HG03097 (cell line): ENCODE measurements at regions not wholly inside any gene's neighbourhood (a gene's known extent, or its start where the extent isn't known, plus 50 kb on each side); places are given as distances from the start of the nearest gene placed in this dataset.
"Not testable (repeated sequence)": the region's sequence is repeated elsewhere in the genome, so short reads cannot be mapped to it uniquely, and the experiment has no call there.

ENCODE experiments used
- ATAC-seq: cut with Tn5 transposase; IDR thresholded peaks from one replicate; pipeline ENCODE4 v1.9.1; 2021; ENCODE audit not compliant: unreplicated experiment, low FRiP score

DNA sequence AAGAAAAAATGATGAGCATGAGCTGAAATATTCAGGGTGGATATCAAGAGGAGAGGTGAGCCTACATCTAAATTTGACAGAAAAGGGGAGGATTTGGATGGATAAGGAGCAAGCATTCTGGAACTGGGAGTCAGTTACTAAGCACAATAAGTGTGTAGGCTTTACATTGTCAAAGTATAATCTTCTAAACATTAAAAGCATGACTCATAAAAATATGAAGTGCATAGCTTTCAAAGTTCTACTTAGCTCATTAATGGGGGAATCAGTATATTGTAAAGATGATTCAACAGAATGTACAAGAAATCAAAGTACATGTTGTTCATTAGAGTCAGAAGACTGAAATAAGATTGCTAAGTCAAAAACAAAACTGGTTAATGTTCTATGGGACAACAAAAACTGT lies 248.0 kb upstream of the GAS1 start:
- no peak for ATAC-seq

- no peak for ATAC-seq
These were observed 250.2 kb upstream of the GAS1 start for GRCh38 chr9:87197349-87198130.

DNA sequence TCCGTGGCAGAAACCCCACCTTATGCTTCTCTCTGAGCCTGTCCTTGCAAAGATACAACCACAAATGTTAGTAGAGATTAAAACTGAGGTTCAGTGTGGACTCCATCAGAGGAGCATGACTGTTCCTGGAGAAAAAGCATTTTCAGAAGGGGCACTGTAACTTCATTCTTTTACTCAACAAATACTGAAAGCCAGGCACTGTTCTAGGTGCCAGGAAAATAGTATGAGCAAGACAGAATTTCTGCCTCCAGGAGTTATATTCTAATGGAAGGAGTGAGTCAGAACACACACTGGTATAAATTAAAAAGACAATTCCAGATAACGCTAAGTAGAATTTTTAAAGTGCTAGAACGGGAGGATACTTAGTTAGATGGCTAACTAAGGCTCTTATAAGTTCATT lies 251.4 kb upstream of the GAS1 start:
- no peak for ATAC-seq

GRCh38 chr9:87199278-87199677 lies 252.0 kb upstream of the GAS1 start:
- ATAC-seq = no peak

GRCh38 chr9:87199782-87200181 lies 252.5 kb upstream of the GAS1 start:
- ATAC-seq = no peak

GRCh38 chr9:87201351-87201751 lies 254.0 kb upstream of the GAS1 start:
- ATAC-seq = no peak

GRCh38 chr9:87206064-87206661 lies 258.9 kb upstream of the GAS1 start:
- ATAC-seq = no peak

DNA sequence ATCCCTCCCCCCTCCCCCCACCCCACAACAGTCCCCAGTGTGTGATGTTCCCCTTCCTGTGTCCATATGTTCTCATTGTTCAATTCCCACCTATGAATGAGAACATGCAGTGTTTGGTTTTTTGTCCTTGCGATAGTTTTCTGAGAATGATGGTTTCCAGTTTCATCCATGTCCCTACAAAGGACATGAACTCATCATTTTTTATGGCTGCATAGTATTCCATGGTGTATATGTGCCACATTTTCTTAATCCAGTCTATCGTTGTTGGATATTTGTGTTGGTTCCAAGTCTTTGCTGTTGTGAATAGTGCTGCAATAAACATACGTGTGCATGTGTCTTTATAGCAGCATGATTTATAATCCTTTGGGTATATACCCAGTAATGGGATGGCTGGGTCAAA lies 263.4 kb upstream of the GAS1 start:
- ATAC-seq = not testable (repeated sequence)

GRCh38 chr9:87211669-87212068 lies 264.4 kb upstream of the GAS1 start:
- no peak for ATAC-seq

DNA sequence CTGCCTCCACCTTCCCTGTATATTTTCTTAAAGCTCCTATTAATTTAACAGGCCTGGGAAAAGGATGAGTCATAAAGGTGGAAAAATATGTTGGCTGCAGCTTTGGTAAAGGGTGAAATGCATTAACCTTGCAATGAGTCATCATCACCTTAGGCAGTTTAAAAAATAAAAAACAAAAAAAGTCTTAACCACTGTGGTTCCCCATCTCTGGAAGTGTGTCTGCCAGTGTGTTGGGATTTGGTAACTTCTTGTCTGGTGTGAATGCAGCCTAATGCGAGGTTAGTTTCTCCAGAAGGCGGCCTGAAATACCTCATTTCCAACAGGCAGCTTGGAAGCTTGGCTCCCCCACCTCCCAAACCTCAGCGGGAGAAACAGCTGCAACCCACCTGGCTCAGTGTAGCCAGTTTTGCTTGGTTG lies 265.3 kb upstream of the GAS1 start:
- ATAC-seq = no peak

DNA sequence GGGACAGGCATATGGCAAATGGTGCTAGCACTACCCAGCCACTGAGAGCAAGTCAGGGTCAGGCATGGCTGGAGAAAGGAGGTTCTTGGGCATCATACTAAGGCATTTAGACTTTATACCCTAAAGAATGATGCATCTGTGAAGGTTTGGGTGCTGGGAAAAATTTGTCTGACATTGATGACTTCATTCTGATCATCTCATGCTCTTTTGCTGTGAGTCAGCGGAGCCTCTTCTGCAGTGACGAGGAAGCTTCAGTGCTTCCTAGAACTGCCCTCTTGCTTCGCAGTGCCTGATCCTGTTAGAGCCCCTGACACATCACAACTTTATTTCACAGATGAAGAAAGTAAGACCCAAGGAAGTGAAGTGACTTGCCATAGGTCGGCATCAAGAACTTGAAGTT lies 266.6 kb upstream of the GAS1 start:
- ATAC-seq = no peak

- no peak for ATAC-seq
These were observed 267.7 kb upstream of the GAS1 start for GRCh38 chr9:87214991-87215390.

DNA sequence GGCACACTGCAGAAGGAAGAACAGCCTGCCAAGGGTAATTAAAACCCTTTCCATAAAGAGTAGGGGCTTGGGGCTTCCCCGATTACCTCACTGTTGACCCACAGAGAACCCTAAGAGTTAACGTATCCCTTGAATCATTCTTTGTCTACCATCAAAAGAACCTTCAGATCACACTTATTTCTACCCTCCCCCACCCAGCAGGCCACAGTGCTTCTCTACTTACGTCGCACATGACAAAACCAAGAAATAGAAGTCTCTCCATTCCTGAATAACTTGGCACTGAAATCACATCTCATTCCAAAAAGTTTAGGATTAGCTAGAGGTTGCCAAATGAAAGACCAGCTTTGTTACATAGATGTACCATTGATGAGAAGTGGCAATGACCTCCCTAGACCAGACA lies 268.7 kb upstream of the GAS1 start:
- ATAC-seq = no peak

GRCh38 chr9:87216897-87217455 lies 269.7 kb upstream of the GAS1 start:
- no peak for ATAC-seq

GRCh38 chr9:87223392-87224246 lies 274.0 kb upstream of the DAPK1 start:
- no peak for ATAC-seq

DNA sequence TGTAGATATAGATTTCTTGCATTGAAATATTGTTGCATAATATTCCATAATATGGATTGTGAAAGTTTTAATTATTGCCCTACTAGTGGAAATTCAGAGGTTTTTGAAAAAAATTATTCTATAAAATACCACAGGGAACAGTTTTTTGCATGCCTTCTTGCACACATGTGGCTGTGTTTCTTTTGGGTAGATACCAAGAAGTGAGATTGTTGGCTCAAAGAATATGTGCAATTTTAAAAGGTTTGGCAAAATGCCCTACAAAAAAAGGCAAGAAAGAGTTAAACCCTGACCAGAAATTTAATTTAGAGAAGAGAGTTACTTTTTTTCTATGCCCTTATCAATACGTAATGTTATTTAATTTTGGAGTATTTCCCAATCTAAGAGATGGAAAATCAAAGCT lies 270.8 kb upstream of the DAPK1 start:
- ATAC-seq = no peak

GRCh38 chr9:87227456-87227855 lies 270.2 kb upstream of the DAPK1 start:
- ATAC-seq = no peak

- no peak for ATAC-seq
These were observed 268.6 kb upstream of the DAPK1 start for GRCh38 chr9:87229108-87229507.

DNA sequence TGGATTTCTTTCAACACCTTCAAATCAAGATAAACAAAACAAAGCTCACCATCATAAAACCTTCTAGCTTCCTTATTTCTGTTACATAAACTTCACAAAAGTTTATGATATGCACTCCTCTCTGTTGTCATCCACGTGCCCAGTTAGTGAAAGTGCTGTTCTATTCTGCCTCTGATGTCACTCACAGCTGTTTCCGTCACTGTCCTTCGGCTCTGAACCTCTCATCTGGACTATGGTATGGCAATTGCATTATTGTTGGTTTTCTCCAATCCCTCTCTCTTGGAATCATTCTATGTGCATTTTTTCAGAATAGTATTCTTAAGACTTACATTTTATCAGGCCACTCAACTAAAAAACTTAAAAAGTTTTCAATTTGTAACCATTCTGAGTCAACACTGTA lies 264.2 kb upstream of the DAPK1 start:
- no peak for ATAC-seq

GRCh38 chr9:87233899-87234455 lies 263.7 kb upstream of the DAPK1 start:
- ATAC-seq = no peak

DNA sequence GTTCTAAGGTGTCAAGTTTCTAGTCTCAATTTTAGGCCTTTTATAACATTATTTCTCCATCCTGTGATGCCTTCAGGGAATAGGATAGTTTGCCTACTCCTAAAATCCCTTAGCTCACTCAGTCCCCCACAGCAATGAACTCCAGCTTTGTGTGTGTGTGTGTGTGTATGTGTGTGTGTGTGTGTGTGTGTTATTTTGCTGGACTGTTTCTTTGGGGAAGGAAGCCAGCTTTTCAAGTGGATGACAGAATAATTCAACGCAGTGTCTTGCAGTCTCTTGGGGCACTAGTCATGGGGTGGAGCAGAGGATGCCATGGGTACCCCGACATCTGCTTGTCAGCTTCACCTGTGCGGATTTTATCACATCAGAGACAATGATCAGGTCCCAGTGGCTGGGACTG lies 262.8 kb upstream of the DAPK1 start:
- ATAC-seq = no peak
